Common myeloid progenitor, CD34-positive (primary cell): ENCODE measurements at regions not wholly inside any gene's neighbourhood (a gene's known extent, or its start where the extent isn't known, plus 50 kb on each side); places are given as distances from the start of the nearest gene placed in this dataset.

ENCODE experiments used
- CTCF ChIA-PET: fragments of 350-600 bp; sonication (Branson Sonifier 250); formaldehyde crosslinking; loops from one replicate; lab custom pipeline; 2021; ENCODE audit warnings: antibody characterized with exemption; lab: Charles Lee
- POLR2A ChIA-PET: fragments of 350-600 bp; sonication (Branson Sonifier 250); formaldehyde crosslinking; loops from one replicate; lab custom pipeline; 2021; ENCODE audit warnings: antibody characterized with exemption; lab: Charles Lee
- DNase-seq, 3 donors: peaks; one replicate each; pipeline versions ENCODE4 v3.0.0 to v3.0.0-alpha.2; 2013
- H3K27ac ChIP-seq, 2 experiments: 1 replicate in 1 of 2; 2 replicates in 1 of 2; pipeline ENCODE4 v1.7.0; 2013; ENCODE audit warnings: inconsistent platforms in 2 of 2, low read length in 2 of 2, mild to moderate bottlenecking in 2 of 2, low read depth in 1 of 2, moderate library complexity in 1 of 2; ENCODE audit not compliant: severe bottlenecking in 2 of 2, insufficient read depth in 1 of 2, poor library complexity in 1 of 2
- H3K27me3 ChIP-seq, 5 experiments: replicated peaks in 2 of 5; 1 replicate in 3 of 5; 2 replicates in 2 of 5; pipeline versions ENCODE4 v1.6.1 to v1.7.0; 2013; ENCODE audit warnings: low read length in 4 of 5, mild to moderate bottlenecking in 2 of 5, moderate library complexity in 2 of 5, inconsistent platforms in 1 of 5; ENCODE audit not compliant: insufficient read depth in 5 of 5, control insufficient read depth in 4 of 5
- H3K36me3 ChIP-seq, 4 experiments: 1 replicate in 2 of 4; 2 replicates in 2 of 4; pipeline versions ENCODE4 v1.6.1 to v1.7.0; 2013; ENCODE audit warnings: low read length in 3 of 4, control low read depth in 1 of 4, mild to moderate bottlenecking in 1 of 4; ENCODE audit not compliant: control insufficient read depth in 4 of 4, insufficient read depth in 4 of 4
- H3K4me1 ChIP-seq, 4 experiments: 1 replicate in 3 of 4; 2 replicates in 1 of 4; pipeline versions ENCODE4 v1.6.1 to v1.7.1; 2013; ENCODE audit warnings: low read length in 3 of 4, mild to moderate bottlenecking in 3 of 4, control low read depth in 1 of 4, inconsistent platforms in 1 of 4, moderate library complexity in 1 of 4; ENCODE audit not compliant: control insufficient read depth in 4 of 4, insufficient read depth in 4 of 4; ENCODE audit errors: control extremely low read depth in 1 of 4
- H3K4me3 ChIP-seq, 7 experiments: 1 replicate in 4 of 7; 2 replicates in 3 of 7; pipeline versions ENCODE4 v1.5.1 to v1.7.0; 2013; ENCODE audit warnings: mild to moderate bottlenecking in 7 of 7, low read length in 6 of 7, moderate library complexity in 6 of 7, inconsistent platforms in 2 of 7, low read depth in 2 of 7, control low read depth in 1 of 7; ENCODE audit not compliant: insufficient read depth in 4 of 7, control insufficient read depth in 1 of 7; ENCODE audit errors: extremely low read depth in 1 of 7
- H3K9me3 ChIP-seq, 5 experiments: 1 replicate in 4 of 5; 2 replicates in 1 of 5; pipeline versions ENCODE4 v1.6.1 to v1.7.1; 2013; ENCODE audit warnings: low read length in 4 of 5, mild to moderate bottlenecking in 2 of 5, inconsistent platforms in 1 of 5, low read depth in 1 of 5, moderate library complexity in 1 of 5; ENCODE audit not compliant: control insufficient read depth in 4 of 5, insufficient read depth in 2 of 5; ENCODE audit errors: control extremely low read depth in 1 of 5
- WGBS: methylation state at CpG from one replicate; pipeline ENCODE4 v1.1.5; 2013; ENCODE audit not compliant: insufficient coverage; 5-methylcytosine and 5-hydroxymethylcytosine counted together

- DNase-seq = no peak
- CTCF ChIA-PET = no interaction called here
- Histone ChIP-seq H3K9me3 (no peaks in the 10 kb centered on the region), H3K4me1 (no peaks in the 10 kb centered on the region), H3K27me3 (no peaks in the 10 kb centered on the region), H3K27ac (no peak overlapping the region), H3K4me3 (no peak overlapping the region), H3K36me3 (no peaks in the 10 kb centered on the region)
- WGBS = 100% methylated on average over 1 of the region's 1 CpG
- POLR2A ChIA-PET = no interaction called here
These were observed 330.9 kb downstream of the FOXG1 start for GRCh38 chr14:29097476-29097875.

- no peak for DNase-seq
- CTCF ChIA-PET = interaction anchor here (1.1 kb wide), 1 partner anchor 23 kb away, joined by 3 read pairs; no protein-coding TSS in a partner anchor
- Histone ChIP-seq H3K27ac (no peak overlapping the region), H3K4me3 (no peak overlapping the region), H3K27me3 (no peaks in the 10 kb centered on the region), H3K36me3 (no peaks in the 10 kb centered on the region), H3K4me1 (no peaks in the 10 kb centered on the region), H3K9me3 (no peaks in the 10 kb centered on the region)
- POLR2A ChIA-PET = no interaction called here
- WGBS = 78% methylated on average over 4 of the region's 4 CpGs
These were observed 332.1 kb downstream of the FOXG1 start for GRCh38 chr14:29098656-29099055.

GRCh38 chr14:29102266-29102665, 335.7 kb downstream of the FOXG1 start:
- no peak for DNase-seq
- 84% methylated on average over 2 of the region's 7 CpGs for WGBS
- Histone ChIP-seq H3K9me3 (no peaks in the 10 kb centered on the region), H3K36me3 (no peaks in the 10 kb centered on the region), H3K4me3 (no peak overlapping the region), H3K4me1 (no peaks in the 10 kb centered on the region), H3K27ac (no peak overlapping the region), H3K27me3 (no peaks in the 10 kb centered on the region)
- ChIA-PET CTCF (no interaction called here), POLR2A (no interaction called here)

GRCh38 chr14:29102996-29103395, 336.4 kb downstream of the FOXG1 start:
- no peak for DNase-seq

GRCh38 chr14:29108908-29109307, 342.3 kb downstream of the FOXG1 start:
- Histone ChIP-seq H3K4me3 (no peak overlapping the region), H3K27ac (no peak overlapping the region), H3K9me3 (no peaks in the 10 kb centered on the region), H3K27me3 (no peaks in the 10 kb centered on the region), H3K36me3 (no peaks in the 10 kb centered on the region), H3K4me1 (no peaks in the 10 kb centered on the region)
- ChIA-PET CTCF (no interaction called here), POLR2A (no interaction called here)
- WGBS = 71% methylated on average over 1 of the region's 1 CpG
- DNase-seq = no peak

More at GRCh38 chr14:29102996-29103395, 336.4 kb downstream of the FOXG1 start:
- Histone ChIP-seq H3K27me3 (no peaks in the 10 kb centered on the region), H3K4me3 (no peak overlapping the region), H3K4me1 (no peaks in the 10 kb centered on the region), H3K27ac (no peak overlapping the region), H3K9me3 (no peaks in the 10 kb centered on the region), H3K36me3 (no peaks in the 10 kb centered on the region)
- ChIA-PET CTCF (no interaction called here), POLR2A (no interaction called here)
- WGBS = 80% methylated on average over 1 of the region's 2 CpGs

GRCh38 chr14:29109589-29109988, 343.0 kb downstream of the FOXG1 start:
- H3K27me3 ChIP-seq = no peaks in the 10 kb centered on the region
- H3K9me3 ChIP-seq = no peaks in the 10 kb centered on the region
- H3K4me3 ChIP-seq = no peak overlapping the region
- no peaks in the 10 kb centered on the region for H3K4me1 ChIP-seq
- no peaks in the 10 kb centered on the region for H3K36me3 ChIP-seq
- ChIA-PET CTCF (no interaction called here), POLR2A (no interaction called here)
- no peak for DNase-seq
- WGBS = no CpG with 5 or more reads among the region's 1 CpG
- no peak overlapping the region for H3K27ac ChIP-seq

- no peak for DNase-seq
- no peaks in the 10 kb centered on the region for H3K9me3 ChIP-seq
These were observed 345.0 kb downstream of the FOXG1 start for GRCh38 chr14:29111554-29111953.

More at GRCh38 chr14:29111554-29111953, 345.0 kb downstream of the FOXG1 start:
- Histone ChIP-seq H3K36me3 (no peaks in the 10 kb centered on the region), H3K27ac (no peak overlapping the region), H3K27me3 (no peaks in the 10 kb centered on the region), H3K4me3 (no peak overlapping the region), H3K4me1 (no peaks in the 10 kb centered on the region)
- POLR2A ChIA-PET = no interaction called here
- 70% methylated on average over 3 of the region's 3 CpGs for WGBS
- CTCF ChIA-PET = no interaction called here
